HCT116 (cell line): ENCODE measurements at regions not wholly inside any gene's neighbourhood (a gene's known extent, or its start where the extent isn't known, plus 50 kb on each side); places are given as distances from the start of the nearest gene placed in this dataset.
A peak's percentile ranks its signal among the peaks of the same experiment; 100 is the strongest.

Experiments
- EZH2 ChIP-seq: fragments of 200-600 bp; sonication (generic); IDR thresholded peaks from 2 replicates; pipeline ENCODE4 v1.6.1; 2017; ENCODE audit warnings: antibody characterized with exemption, mixed run types
- JUND ChIP-seq: IDR thresholded peaks from 2 replicates; pipeline ENCODE4 v1.6.1; 2012
- POLR2A ChIP-seq: IDR thresholded peaks from 2 replicates; pipeline ENCODE4 v1.7.0; 2011; ENCODE audit warnings: borderline replicate concordance; ENCODE audit not compliant: insufficient read depth, insufficient read length; ENCODE audit errors: extremely low read depth
- POLR2AphosphoS5 ChIP-seq: IDR thresholded peaks from 2 replicates; pipeline ENCODE4 v1.6.1; 2011; ENCODE audit warnings: mild to moderate bottlenecking, low read depth, low read length, moderate library complexity
- SP1 ChIP-seq: IDR thresholded peaks from 2 replicates; pipeline ENCODE4 v1.6.1; 2012; ENCODE audit warnings: low read depth
- YY1 ChIP-seq: IDR thresholded peaks from 2 replicates; pipeline ENCODE4 v1.6.1; 2011; ENCODE audit warnings: low read length, low read depth, moderate library complexity, mild to moderate bottlenecking; ENCODE audit not compliant: insufficient replicate concordance; ENCODE audit errors: extremely low read depth
- TF ChIP-seq, protein P1 (sequence below), 3 experiments: fragments of 200-600 bp in 1 of 3; sonication (generic) in 1 of 3; IDR thresholded peaks in 2 of 3; conservative IDR thresholded peaks in 1 of 3; 2 replicates each; pipeline ENCODE4 v1.5.1; 2012 to 2017; ENCODE audit warnings: low read depth in 2 of 3, low read length in 2 of 3, antibody characterized with exemption in 1 of 3, borderline replicate concordance in 1 of 3, control low read depth in 1 of 3, mild to moderate bottlenecking in 1 of 3, mixed read lengths in 1 of 3, mixed run types in 1 of 3, moderate library complexity in 1 of 3; ENCODE audit not compliant: insufficient read depth in 1 of 3
- TF ChIP-seq, protein P2 (sequence below): IDR thresholded peaks from 2 replicates; pipeline ENCODE4 v1.6.1; 2012
- TF ChIP-seq, protein P3 (sequence below): IDR thresholded peaks from 2 replicates; pipeline ENCODE4 v1.6.1; 2012
- TF ChIP-seq, protein P4 (sequence below): IDR thresholded peaks from 2 replicates; pipeline ENCODE4 v1.6.1; 2011; ENCODE audit warnings: mild to moderate bottlenecking, low read length, moderate library complexity; ENCODE audit not compliant: insufficient replicate concordance; ENCODE audit errors: extremely low read depth
- TF ChIP-seq, protein P5 (sequence below): IDR thresholded peaks from 2 replicates; pipeline ENCODE4 v1.6.1; 2012; ENCODE audit warnings: low read depth

DNA sequence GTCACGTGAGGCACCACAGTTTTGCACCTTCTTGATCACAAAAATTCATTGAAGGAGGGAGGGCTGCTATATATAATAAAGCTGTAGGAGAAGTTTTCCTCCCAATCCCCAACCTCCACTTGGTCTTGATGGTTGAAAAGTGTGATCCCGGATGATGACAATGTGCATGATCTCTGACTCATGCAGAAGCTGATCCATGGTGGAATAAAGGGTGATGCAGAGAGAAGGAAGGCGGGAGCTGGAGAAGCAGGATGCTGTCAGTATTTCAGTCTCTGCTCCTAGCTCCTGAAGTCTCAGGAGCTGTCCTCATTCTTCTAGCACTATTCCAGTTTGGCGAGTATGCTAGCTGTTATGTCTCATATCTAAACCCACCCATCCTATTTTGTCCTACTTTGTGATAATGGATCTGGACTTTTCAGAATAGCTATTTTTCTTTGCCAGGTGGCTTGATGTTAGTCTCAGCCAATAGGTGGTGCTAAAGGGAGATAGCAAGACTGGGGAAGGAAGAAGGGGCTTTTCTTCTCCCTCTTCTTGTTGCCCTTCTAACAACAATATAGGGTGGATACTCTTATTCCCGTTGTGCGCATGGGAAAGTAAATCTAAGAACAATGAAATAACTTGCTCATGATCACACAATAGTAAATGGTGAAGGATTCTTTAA, 65.6 kb upstream of the HTR2A start:
- TF ChIP-seq, protein P1, sequence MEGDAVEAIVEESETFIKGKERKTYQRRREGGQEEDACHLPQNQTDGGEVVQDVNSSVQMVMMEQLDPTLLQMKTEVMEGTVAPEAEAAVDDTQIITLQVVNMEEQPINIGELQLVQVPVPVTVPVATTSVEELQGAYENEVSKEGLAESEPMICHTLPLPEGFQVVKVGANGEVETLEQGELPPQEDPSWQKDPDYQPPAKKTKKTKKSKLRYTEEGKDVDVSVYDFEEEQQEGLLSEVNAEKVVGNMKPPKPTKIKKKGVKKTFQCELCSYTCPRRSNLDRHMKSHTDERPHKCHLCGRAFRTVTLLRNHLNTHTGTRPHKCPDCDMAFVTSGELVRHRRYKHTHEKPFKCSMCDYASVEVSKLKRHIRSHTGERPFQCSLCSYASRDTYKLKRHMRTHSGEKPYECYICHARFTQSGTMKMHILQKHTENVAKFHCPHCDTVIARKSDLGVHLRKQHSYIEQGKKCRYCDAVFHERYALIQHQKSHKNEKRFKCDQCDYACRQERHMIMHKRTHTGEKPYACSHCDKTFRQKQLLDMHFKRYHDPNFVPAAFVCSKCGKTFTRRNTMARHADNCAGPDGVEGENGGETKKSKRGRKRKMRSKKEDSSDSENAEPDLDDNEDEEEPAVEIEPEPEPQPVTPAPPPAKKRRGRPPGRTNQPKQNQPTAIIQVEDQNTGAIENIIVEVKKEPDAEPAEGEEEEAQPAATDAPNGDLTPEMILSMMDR (IDR thresholded peaks at IDR 0.05 in 2 of 3, conservative IDR thresholded peaks at IDR 0.05 in 1 of 3; ENCODE audit: borderline replicate concordance in 1 of 3, insufficient read depth in 1 of 3, low read depth in 2 of 3, low read length in 2 of 3): peak in 2 of 3 experiments; percentile 50 to 55; a peak in 3 of 6 replicates
- TF ChIP-seq POLR2A (no peak), EZH2 (no peak), POLR2AphosphoS5 (no peak), JUND (no peak), SP1 (no peak), YY1 (no peak)
- TF ChIP-seq, protein P2, sequence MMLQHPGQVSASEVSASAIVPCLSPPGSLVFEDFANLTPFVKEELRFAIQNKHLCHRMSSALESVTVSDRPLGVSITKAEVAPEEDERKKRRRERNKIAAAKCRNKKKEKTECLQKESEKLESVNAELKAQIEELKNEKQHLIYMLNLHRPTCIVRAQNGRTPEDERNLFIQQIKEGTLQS: no peak
- TF ChIP-seq, protein P3, sequence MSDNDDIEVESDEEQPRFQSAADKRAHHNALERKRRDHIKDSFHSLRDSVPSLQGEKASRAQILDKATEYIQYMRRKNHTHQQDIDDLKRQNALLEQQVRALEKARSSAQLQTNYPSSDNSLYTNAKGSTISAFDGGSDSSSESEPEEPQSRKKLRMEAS: no peak
- TF ChIP-seq, protein P4, sequence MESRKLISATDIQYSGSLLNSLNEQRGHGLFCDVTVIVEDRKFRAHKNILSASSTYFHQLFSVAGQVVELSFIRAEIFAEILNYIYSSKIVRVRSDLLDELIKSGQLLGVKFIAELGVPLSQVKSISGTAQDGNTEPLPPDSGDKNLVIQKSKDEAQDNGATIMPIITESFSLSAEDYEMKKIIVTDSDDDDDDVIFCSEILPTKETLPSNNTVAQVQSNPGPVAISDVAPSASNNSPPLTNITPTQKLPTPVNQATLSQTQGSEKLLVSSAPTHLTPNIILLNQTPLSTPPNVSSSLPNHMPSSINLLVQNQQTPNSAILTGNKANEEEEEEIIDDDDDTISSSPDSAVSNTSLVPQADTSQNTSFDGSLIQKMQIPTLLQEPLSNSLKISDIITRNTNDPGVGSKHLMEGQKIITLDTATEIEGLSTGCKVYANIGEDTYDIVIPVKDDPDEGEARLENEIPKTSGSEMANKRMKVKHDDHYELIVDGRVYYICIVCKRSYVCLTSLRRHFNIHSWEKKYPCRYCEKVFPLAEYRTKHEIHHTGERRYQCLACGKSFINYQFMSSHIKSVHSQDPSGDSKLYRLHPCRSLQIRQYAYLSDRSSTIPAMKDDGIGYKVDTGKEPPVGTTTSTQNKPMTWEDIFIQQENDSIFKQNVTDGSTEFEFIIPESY: no peak
- TF ChIP-seq, protein P5, sequence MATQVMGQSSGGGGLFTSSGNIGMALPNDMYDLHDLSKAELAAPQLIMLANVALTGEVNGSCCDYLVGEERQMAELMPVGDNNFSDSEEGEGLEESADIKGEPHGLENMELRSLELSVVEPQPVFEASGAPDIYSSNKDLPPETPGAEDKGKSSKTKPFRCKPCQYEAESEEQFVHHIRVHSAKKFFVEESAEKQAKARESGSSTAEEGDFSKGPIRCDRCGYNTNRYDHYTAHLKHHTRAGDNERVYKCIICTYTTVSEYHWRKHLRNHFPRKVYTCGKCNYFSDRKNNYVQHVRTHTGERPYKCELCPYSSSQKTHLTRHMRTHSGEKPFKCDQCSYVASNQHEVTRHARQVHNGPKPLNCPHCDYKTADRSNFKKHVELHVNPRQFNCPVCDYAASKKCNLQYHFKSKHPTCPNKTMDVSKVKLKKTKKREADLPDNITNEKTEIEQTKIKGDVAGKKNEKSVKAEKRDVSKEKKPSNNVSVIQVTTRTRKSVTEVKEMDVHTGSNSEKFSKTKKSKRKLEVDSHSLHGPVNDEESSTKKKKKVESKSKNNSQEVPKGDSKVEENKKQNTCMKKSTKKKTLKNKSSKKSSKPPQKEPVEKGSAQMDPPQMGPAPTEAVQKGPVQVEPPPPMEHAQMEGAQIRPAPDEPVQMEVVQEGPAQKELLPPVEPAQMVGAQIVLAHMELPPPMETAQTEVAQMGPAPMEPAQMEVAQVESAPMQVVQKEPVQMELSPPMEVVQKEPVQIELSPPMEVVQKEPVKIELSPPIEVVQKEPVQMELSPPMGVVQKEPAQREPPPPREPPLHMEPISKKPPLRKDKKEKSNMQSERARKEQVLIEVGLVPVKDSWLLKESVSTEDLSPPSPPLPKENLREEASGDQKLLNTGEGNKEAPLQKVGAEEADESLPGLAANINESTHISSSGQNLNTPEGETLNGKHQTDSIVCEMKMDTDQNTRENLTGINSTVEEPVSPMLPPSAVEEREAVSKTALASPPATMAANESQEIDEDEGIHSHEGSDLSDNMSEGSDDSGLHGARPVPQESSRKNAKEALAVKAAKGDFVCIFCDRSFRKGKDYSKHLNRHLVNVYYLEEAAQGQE: no peak
